Fibroblast of mammary gland (primary cell): ENCODE measurements at regions not wholly inside any gene's neighbourhood (a gene's known extent, or its start where the extent isn't known, plus 50 kb on each side); places are given as distances from the start of the nearest gene placed in this dataset.

ENCODE experiments used
- DNase-seq: peaks from one replicate; pipeline ENCODE4 v3.0.0-alpha.2; 2010; ENCODE audit warnings: low read depth
- H3K4me3 ChIP-seq: 2 replicates; pipeline ENCODE4 v1.5.1; 2011; ENCODE audit warnings: low read depth, mild to moderate bottlenecking, low read length, moderate library complexity; ENCODE audit not compliant: control insufficient read depth
- CTCF ChIP-seq: conservative IDR thresholded peaks from 2 replicates; pipeline ENCODE4 v1.5.1; 2011; ENCODE audit warnings: low read depth, low read length, inconsistent platforms; ENCODE audit not compliant: control insufficient read depth, insufficient read depth

- no peak for TF ChIP-seq CTCF
- no peak for DNase-seq
- no peak overlapping the region for H3K4me3 ChIP-seq
These were observed 51.2 kb upstream of the NEDD9 start for GRCh38 chr6:11283629-11284028.

DNA sequence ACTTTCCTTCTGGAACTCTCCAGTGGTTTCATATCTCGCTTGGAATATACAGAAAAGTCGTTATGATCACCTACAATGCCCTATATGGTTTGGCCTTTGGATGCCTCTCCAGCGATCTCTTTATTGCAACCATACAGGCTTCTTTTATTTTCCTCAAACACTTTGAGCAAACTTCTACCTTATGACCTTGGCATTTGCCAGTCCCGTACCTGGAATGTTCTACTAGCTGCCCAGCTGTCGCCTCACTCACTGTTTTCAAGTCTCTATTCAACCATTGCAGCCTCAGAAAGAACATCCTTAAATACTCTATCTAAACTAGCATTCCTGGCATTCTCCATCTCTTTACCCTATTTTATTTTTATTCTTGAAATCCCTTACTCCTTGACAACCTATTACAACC is 50.4 kb upstream of the NEDD9 start:
- no peak overlapping the region for H3K4me3 ChIP-seq
- no peak for DNase-seq
- TF ChIP-seq CTCF, result no peak
